ENCODE measurements at regions not wholly inside any gene's neighbourhood (a gene's known extent, or its start where the extent isn't known, plus 50 kb on each side); places are given as distances from the start of the nearest gene placed in this dataset.

DNA sequence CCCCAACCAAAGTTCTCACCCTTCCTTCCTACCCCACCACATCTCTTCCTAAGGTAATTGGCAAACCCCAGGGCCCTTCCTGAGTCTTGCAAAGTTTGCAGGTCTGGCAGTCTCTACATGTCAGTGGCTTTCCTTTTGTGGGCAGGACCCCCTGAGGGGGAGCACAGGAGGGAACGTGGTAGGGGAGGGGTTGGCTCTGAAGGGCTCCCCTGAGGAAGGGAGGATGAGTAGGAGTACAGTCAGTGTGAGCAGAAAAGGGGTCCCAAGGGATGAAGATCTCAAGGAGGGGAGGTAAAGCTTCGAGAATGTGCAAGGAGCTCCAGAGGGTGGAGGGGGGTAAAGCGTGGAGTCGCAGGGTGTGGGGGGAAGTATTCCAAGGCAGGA is 206.9 kb downstream of the RAB11FIP4 start:
- H3K79me2 ChIP-seq (ENCODE audit: low read depth): no peaks in the 10 kb centered on the region
- H3K27me3 Mint-ChIP-seq (ENCODE audit: insufficient read depth, low read depth): peaks cover 13% of the 10 kb centered on the region
- no peaks in the 10 kb centered on the region for H3K36me3 ChIP-seq
- no peaks in the 10 kb centered on the region for H3K4me1 ChIP-seq
- H3K9ac ChIP-seq: no peak overlapping the region
- no peak overlapping the region for H3K4me3 ChIP-seq
- H4K20me1 ChIP-seq (ENCODE audit: low read depth): no peaks in the 10 kb centered on the region
- no peaks in the 10 kb centered on the region for H3K36me3 Mint-ChIP-seq
- no peak overlapping the region for H2AFZ ChIP-seq (replicated peaks)
- TF ChIP-seq, protein P1, sequence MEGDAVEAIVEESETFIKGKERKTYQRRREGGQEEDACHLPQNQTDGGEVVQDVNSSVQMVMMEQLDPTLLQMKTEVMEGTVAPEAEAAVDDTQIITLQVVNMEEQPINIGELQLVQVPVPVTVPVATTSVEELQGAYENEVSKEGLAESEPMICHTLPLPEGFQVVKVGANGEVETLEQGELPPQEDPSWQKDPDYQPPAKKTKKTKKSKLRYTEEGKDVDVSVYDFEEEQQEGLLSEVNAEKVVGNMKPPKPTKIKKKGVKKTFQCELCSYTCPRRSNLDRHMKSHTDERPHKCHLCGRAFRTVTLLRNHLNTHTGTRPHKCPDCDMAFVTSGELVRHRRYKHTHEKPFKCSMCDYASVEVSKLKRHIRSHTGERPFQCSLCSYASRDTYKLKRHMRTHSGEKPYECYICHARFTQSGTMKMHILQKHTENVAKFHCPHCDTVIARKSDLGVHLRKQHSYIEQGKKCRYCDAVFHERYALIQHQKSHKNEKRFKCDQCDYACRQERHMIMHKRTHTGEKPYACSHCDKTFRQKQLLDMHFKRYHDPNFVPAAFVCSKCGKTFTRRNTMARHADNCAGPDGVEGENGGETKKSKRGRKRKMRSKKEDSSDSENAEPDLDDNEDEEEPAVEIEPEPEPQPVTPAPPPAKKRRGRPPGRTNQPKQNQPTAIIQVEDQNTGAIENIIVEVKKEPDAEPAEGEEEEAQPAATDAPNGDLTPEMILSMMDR (IDR thresholded peaks at IDR 0.05): no peak
- TF ChIP-seq EZH2phosphoT487 (IDR thresholded peaks at IDR 0.05) (no peak), EZH2 (IDR thresholded peaks at IDR 0.05) (no peak)
- no peaks in the 10 kb centered on the region for H3K9me3 Mint-ChIP-seq
- H3F3A ChIP-seq (ENCODE audit: low read depth): no peaks in the 10 kb centered on the region
- H3K27me3 ChIP-seq: no peaks in the 10 kb centered on the region
- peaks cover 31% of the 10 kb centered on the region for H3K4me1 Mint-ChIP-seq
- DNase-seq (ENCODE audit: low spot score): no peak
- H3K27ac ChIP-seq: no peak overlapping the region
- H3K9me3 ChIP-seq (ENCODE audit: low read depth): no peaks in the 10 kb centered on the region
- H3K4me3 Mint-ChIP-seq: no peak overlapping the region
- H3K4me2 ChIP-seq: no peak overlapping the region
- peak overlapping the region; percentile 65 for H3K27ac Mint-ChIP-seq

GRCh38 chr17:31597646-31598398 is 206.3 kb downstream of the RAB11FIP4 start:
- Mint-ChIP-seq H3K4me3 (no peak overlapping the region), H3K27ac (no peak overlapping the region), H3K36me3 (no peaks in the 10 kb centered on the region), H3K27me3 (ENCODE audit: insufficient read depth, low read depth) (peaks cover 13% of the 10 kb centered on the region), H3K9me3 (no peaks in the 10 kb centered on the region), H3K4me1 (peaks cover 31% of the 10 kb centered on the region)
- no peak overlapping the region for H2AFZ ChIP-seq (replicated peaks)
- no peaks in the 10 kb centered on the region for H4K20me1 ChIP-seq (ENCODE audit: low read depth)
- no peak overlapping the region for H3K27ac ChIP-seq
- no peak overlapping the region for H3K4me2 ChIP-seq
- TF ChIP-seq, protein P1 (IDR thresholded peaks at IDR 0.05): no peak
- TF ChIP-seq EZH2phosphoT487 (IDR thresholded peaks at IDR 0.05) (no peak), EZH2 (IDR thresholded peaks at IDR 0.05) (no peak)
- H3K9me3 ChIP-seq (ENCODE audit: low read depth): no peaks in the 10 kb centered on the region
- no peak overlapping the region for H3K9ac ChIP-seq
- no peaks in the 10 kb centered on the region for H3K36me3 ChIP-seq
- H3K27me3 ChIP-seq: no peaks in the 10 kb centered on the region
- H3F3A ChIP-seq (ENCODE audit: low read depth): no peaks in the 10 kb centered on the region
- no peaks in the 10 kb centered on the region for H3K4me1 ChIP-seq
- no peak for DNase-seq (ENCODE audit: low spot score)
- H3K79me2 ChIP-seq (ENCODE audit: low read depth): no peaks in the 10 kb centered on the region
- H3K4me3 ChIP-seq: no peak overlapping the region

DNA sequence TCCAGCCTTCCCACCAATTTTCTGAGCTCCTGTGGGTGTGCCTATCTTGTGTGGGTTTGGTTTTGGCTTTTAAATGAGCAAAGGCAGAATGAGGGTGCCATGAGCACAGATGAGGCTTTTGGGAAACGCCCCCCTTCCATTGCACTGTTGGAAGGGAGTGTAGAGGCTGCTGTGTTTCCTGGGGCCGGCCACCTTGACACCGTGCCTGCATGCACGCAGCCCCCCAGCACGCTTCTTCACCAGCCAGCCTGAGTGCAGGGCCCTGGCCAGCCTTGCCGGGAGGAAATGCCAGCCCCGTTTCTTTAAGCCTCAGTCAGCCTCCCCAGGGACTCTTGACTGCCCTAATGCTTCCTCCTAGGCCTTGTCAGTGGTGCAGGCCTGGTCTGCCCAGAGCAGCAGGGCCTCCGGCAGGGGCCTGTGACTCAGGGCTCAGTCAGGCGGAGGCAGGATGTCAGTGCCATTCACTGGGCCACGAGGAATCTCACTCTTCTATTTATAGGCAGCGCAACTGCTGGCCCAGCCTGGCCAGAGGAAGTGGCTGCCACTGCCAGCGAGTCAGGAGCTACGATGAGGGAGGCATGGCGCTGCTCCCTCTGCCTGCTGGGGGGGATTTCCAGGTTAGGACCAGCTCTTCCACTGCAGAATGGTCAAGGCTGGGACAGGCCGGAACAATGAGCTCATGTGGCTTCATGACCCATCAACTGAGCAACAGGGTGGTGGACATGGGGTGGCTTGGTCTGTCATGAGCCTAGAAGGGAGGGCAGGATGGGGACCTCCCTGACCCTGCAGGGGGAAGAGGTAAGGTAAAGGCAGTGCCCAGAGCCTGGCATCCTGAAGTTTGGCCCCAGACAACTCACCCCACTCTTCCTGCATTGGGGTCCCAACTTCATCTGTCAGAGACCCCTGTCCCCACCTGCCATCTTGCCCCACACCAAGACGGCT is 205.2 kb downstream of the RAB11FIP4 start:
- Histone ChIP-seq H3K9me3 (ENCODE audit: low read depth) (no peaks in the 10 kb centered on the region), H3K4me3 (no peak overlapping the region), H3K9ac (no peak overlapping the region), H3K27me3 (no peaks in the 10 kb centered on the region), H3F3A (ENCODE audit: low read depth) (no peaks in the 10 kb centered on the region), H3K4me1 (no peaks in the 10 kb centered on the region), H3K27ac (no peak overlapping the region), H3K36me3 (no peaks in the 10 kb centered on the region), H2AFZ (replicated peaks) (no peak overlapping the region), H4K20me1 (ENCODE audit: low read depth) (no peaks in the 10 kb centered on the region), H3K4me2 (no peak overlapping the region), H3K79me2 (ENCODE audit: low read depth) (no peaks in the 10 kb centered on the region)
- TF ChIP-seq EZH2 (IDR thresholded peaks at IDR 0.05): no peak
- TF ChIP-seq EZH2phosphoT487 (IDR thresholded peaks at IDR 0.05): no peak
- peaks cover 13% of the 10 kb centered on the region for H3K27me3 Mint-ChIP-seq (ENCODE audit: insufficient read depth, low read depth)
- H3K36me3 Mint-ChIP-seq: no peaks in the 10 kb centered on the region
- H3K4me3 Mint-ChIP-seq: no peak overlapping the region
- DNase-seq (ENCODE audit: low spot score): peak; percentile 11
- H3K4me1 Mint-ChIP-seq: peaks cover 31% of the 10 kb centered on the region
- H3K9me3 Mint-ChIP-seq: no peaks in the 10 kb centered on the region
- H3K27ac Mint-ChIP-seq: peak overlapping the region; percentile 57
